ENCODE measurements at regions not wholly inside any gene's neighbourhood (a gene's known extent, or its start where the extent isn't known, plus 50 kb on each side); places are given as distances from the start of the nearest gene placed in this dataset.

DNA sequence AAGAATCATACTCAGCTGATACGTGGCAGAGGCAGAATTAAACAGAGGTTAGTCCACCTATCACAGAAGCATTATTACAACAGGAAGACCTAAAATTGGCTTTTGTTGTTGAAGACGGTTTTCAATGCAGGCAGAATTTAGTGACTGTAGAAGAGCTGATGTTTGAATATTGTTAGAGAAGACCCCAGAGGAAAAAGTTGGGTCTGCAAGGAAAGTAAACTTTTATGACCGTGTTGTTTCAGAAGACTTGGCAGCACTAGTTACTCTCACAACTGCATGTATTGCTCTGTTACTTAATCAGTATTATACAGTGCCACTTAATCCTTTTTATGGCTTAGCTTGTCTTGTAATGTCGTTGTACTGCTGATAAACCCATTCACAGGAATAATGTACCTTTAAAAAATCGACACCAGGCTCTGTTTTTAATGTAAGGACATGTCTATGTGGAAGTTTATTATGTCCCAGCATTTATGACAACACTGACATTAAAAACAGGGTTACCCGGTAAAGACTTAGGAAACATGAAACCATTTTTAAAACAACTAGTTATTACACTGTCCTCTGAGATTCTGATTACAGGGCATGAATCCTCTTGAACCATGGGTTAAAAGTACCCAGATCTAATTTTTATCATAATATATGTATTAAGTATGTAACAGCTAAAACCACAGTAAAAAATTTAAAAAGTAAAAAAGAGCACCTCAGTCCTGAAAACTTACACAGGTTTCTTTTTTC is 235.4 kb downstream of the TTLL7 start:
- Histone ChIP-seq H3K4me2 (ENCODE audit: low read length) (no peak overlapping the region), H3K9ac (no peak overlapping the region), H3K36me3 (ENCODE audit: control insufficient read depth, insufficient read depth, low read length) (no peaks in the 10 kb centered on the region), H3K27ac (no peak overlapping the region), H3K27me3 (ENCODE audit: control insufficient read depth, insufficient read depth, low read length) (no peaks in the 10 kb centered on the region), H3K4me3 (ENCODE audit: low read depth, low read length) (no peak overlapping the region), H3K9me3 (ENCODE audit: control insufficient read depth, low read length) (no peaks in the 10 kb centered on the region), H2AFZ (no peak overlapping the region), H3K79me2 (no peaks in the 10 kb centered on the region), H3K4me1 (no peaks in the 10 kb centered on the region)
- TF ChIP-seq CTCF (IDR thresholded peaks at IDR 0.05): no peak

GRCh38 chr1:83762416-83762815 is 236.5 kb downstream of the TTLL7 start:
- Histone ChIP-seq H3K36me3 (ENCODE audit: control insufficient read depth, insufficient read depth, low read length) (no peaks in the 10 kb centered on the region), H3K79me2 (no peaks in the 10 kb centered on the region), H3K27ac (no peak overlapping the region), H3K4me2 (ENCODE audit: low read length) (no peak overlapping the region), H3K4me1 (no peaks in the 10 kb centered on the region), H3K9ac (no peak overlapping the region), H3K4me3 (ENCODE audit: low read depth, low read length) (no peak overlapping the region), H3K9me3 (ENCODE audit: control insufficient read depth, low read length) (no peaks in the 10 kb centered on the region), H3K27me3 (ENCODE audit: control insufficient read depth, insufficient read depth, low read length) (no peaks in the 10 kb centered on the region), H2AFZ (no peak overlapping the region)
- no peak for TF ChIP-seq CTCF (IDR thresholded peaks at IDR 0.05)

DNA sequence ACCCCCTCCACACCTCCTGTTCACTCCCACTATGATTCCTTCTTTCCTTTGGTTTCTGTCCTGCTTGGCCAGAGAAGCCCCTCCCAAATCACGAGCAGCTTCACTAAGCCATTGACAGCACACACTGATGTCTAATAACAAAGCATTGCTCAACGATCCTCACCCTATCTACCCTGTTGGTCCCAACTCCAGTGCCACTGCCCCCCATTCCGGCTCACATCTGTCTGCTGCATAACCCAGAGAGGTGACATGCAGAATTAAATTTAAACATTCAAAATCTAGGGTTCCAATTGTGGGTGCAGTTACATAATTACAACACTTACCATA is 236.9 kb downstream of the TTLL7 start:
- H3K27ac ChIP-seq: no peak overlapping the region
- no peaks in the 10 kb centered on the region for H3K27me3 ChIP-seq (ENCODE audit: control insufficient read depth, insufficient read depth, low read length)
- no peak for TF ChIP-seq CTCF (IDR thresholded peaks at IDR 0.05)
- H3K4me1 ChIP-seq: no peaks in the 10 kb centered on the region
- no peaks in the 10 kb centered on the region for H3K9me3 ChIP-seq (ENCODE audit: control insufficient read depth, low read length)
- H3K4me3 ChIP-seq (ENCODE audit: low read depth, low read length): no peak overlapping the region
- H2AFZ ChIP-seq: no peak overlapping the region
- no peaks in the 10 kb centered on the region for H3K36me3 ChIP-seq (ENCODE audit: control insufficient read depth, insufficient read depth, low read length)
- H3K9ac ChIP-seq: no peak overlapping the region
- H3K4me2 ChIP-seq (ENCODE audit: low read length): no peak overlapping the region
- H3K79me2 ChIP-seq: no peaks in the 10 kb centered on the region

DNA sequence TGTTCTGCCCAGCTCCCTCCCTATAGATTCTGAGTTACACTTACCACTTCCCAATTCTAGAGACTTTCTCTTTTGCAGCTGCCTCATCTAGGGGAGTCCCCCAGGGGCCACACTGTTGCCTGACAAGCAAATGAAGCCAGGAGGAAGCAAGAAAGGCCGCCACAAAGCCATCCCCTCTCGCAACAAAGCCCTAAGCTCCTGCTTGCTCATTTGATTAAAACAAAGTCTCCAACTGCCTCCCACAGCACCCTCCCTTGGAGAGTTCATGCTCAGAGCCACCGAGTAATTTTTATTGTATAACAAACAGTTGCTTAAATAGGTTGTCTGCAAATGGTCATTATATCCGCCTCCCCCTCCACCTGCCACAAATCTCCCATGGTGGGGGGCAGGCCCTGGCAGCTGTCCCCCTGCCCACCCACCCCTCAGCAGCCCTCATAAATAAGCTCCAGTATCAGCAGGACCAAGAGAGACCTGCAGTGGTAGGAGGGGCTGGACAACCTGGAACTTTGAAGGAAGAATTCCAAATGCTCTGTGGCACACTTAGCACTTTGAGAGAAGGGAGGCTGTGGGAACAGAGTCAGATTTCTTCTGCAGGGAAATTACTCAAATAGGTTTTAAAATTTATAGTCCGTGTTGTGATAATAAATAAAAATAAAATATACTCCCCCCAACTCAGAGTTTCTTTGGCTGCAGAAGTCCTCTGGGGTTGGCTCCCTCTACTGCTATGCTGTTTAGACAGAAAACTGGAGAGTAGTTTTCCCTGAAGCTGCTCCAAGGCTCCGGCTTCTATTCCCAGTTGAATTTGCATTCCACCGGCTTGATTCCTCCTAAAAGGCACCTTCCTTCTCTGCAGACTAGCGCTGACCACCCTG is 237.5 kb downstream of the TTLL7 start:
- no peaks in the 10 kb centered on the region for H3K27me3 ChIP-seq (ENCODE audit: control insufficient read depth, insufficient read depth, low read length)
- H3K9me3 ChIP-seq (ENCODE audit: control insufficient read depth, low read length): no peaks in the 10 kb centered on the region
- H3K27ac ChIP-seq: no peak overlapping the region
- no peaks in the 10 kb centered on the region for H3K79me2 ChIP-seq
- no peaks in the 10 kb centered on the region for H3K36me3 ChIP-seq (ENCODE audit: control insufficient read depth, insufficient read depth, low read length)
- H3K4me3 ChIP-seq (ENCODE audit: low read depth, low read length): no peak overlapping the region
- H3K4me2 ChIP-seq (ENCODE audit: low read length): no peak overlapping the region
- H3K9ac ChIP-seq: no peak overlapping the region
- no peaks in the 10 kb centered on the region for H3K4me1 ChIP-seq
- no peak overlapping the region for H2AFZ ChIP-seq
- no peak for TF ChIP-seq CTCF (IDR thresholded peaks at IDR 0.05)

Measured in parathyroid adenoma (tissue), 2 donors.